ENCODE measurements at regions not wholly inside any gene's neighbourhood (a gene's known extent, or its start where the extent isn't known, plus 50 kb on each side); places are given as distances from the start of the nearest gene placed in this dataset.

DNA sequence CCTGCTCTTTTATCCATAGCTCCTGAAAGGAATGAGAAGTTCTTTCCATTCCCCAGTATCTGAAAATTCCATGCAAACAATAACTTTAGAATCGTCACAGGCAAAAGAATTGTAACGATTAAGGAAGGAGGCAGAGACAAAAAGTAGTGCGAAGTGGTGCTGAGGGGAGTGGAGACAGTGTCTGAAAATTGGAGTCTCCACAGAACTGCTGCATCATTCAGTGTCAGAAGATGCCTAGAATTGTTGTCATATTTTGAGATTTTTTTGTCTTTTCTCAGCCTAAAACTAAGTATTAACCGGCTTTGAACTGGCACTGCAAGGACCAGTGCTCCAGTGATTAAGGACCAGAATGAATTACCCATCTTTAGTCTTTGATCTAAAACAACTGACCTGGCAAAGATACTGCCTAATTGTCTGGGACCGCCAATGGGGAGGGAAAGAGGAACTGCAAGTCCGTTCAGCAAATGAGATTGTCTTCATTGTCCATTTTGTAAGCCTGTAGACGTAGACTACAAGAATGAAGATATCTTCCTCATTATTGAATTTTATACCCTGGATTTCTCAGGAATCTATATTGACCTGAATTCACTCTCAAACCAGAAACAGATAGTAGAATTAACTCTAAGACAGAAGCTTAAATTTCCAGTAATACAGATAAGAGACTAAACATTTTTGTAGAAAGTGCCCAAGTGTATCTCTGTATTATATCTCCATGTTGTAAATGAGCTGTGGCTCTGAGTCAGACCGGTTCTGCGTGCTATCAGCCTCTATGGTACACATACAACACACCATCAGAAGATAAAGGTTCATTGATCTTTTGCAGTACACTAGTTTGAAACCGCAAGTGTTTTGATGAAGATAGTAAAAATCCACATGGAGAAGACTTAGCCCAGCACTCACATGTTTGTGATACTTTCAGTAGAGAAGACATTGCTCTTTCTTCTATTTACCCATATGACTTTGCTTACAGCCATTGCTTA, 293.2 kb downstream of the EFNB2 start:
- Mint-ChIP-seq H3K27me3 (peaks cover 0 to 10% (median 3%) of the 10 kb centered on the region in 5 donors), H3K4me3 (no peak overlapping the region), H3K36me3 (no peaks in the 10 kb centered on the region), H3K27ac (no peak overlapping the region), H3K9me3 (peaks cover 0 to 5% (median 0%) of the 10 kb centered on the region in 11 donors), H3K4me1 (no peaks in the 10 kb centered on the region)
- H3K9me3 ChIP-seq (ENCODE audit: control insufficient read depth in 2 of 3, low read length in 3 of 3): no peaks in the 10 kb centered on the region
- no peak overlapping the region for H3K27ac ChIP-seq (ENCODE audit: low read depth, low read length)
- DNase-seq: no peak
- H3K4me1 ChIP-seq (ENCODE audit: control insufficient read depth in 2 of 2, insufficient read depth in 2 of 2, low read length in 2 of 2): no peaks in the 10 kb centered on the region
- CTCF ChIA-PET: no interaction called here
- intact Hi-C loops (cut with micrococcal nuclease): no loop called here
- no peak for ATAC-seq
- no peaks in the 10 kb centered on the region for H3K27me3 ChIP-seq (ENCODE audit: control insufficient read depth in 2 of 2, insufficient read depth in 2 of 2, low read length in 2 of 2)
- no peaks in the 10 kb centered on the region for H3K36me3 ChIP-seq (ENCODE audit: control insufficient read depth in 2 of 3, insufficient read depth in 3 of 3, low read length in 3 of 3)
- H3K4me3 ChIP-seq (ENCODE audit: low read length): no peak overlapping the region
- POLR2A ChIA-PET: no interaction called here

DNA sequence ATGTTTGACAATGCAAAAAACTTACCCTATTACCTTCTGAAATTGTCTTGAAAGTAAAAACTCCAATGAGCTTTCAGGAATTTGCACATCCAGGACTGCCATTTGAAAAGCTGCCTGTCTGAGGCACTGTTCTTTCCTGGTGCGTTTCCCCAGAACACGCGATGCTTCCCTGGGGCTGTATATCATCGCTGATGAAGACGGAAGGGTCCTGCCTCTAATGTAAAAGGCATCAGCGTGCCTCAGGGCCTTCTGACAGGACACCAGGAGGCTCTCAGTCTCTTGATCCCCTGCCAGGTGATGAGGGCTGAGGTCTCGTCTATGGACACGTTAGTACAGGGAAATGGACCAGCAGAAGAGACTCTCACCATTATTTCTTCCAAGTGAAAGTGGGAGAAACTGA, 296.8 kb downstream of the EFNB2 start:
- no peak for ATAC-seq
- Mint-ChIP-seq H3K27me3 (peaks cover 0 to 10% (median 3%) of the 10 kb centered on the region in 5 donors), H3K27ac (no peak overlapping the region), H3K4me3 (no peak overlapping the region), H3K9me3 (peaks cover 0 to 5% (median 0%) of the 10 kb centered on the region in 11 donors), H3K4me1 (no peaks in the 10 kb centered on the region), H3K36me3 (no peaks in the 10 kb centered on the region)
- no peaks in the 10 kb centered on the region for H3K4me1 ChIP-seq (ENCODE audit: control insufficient read depth in 2 of 2, insufficient read depth in 2 of 2, low read length in 2 of 2)
- no peaks in the 10 kb centered on the region for H3K36me3 ChIP-seq (ENCODE audit: control insufficient read depth in 2 of 3, insufficient read depth in 3 of 3, low read length in 3 of 3)
- no peaks in the 10 kb centered on the region for H3K9me3 ChIP-seq (ENCODE audit: control insufficient read depth in 2 of 3, low read length in 3 of 3)
- no peak overlapping the region for H3K4me3 ChIP-seq (ENCODE audit: low read length)
- no peaks in the 10 kb centered on the region for H3K27me3 ChIP-seq (ENCODE audit: control insufficient read depth in 2 of 2, insufficient read depth in 2 of 2, low read length in 2 of 2)
- no peak overlapping the region for H3K27ac ChIP-seq (ENCODE audit: low read depth, low read length)
- ChIA-PET CTCF (no interaction called here), POLR2A (no interaction called here)
- no peak for DNase-seq
- intact Hi-C loops (cut with micrococcal nuclease): no loop called here

DNA sequence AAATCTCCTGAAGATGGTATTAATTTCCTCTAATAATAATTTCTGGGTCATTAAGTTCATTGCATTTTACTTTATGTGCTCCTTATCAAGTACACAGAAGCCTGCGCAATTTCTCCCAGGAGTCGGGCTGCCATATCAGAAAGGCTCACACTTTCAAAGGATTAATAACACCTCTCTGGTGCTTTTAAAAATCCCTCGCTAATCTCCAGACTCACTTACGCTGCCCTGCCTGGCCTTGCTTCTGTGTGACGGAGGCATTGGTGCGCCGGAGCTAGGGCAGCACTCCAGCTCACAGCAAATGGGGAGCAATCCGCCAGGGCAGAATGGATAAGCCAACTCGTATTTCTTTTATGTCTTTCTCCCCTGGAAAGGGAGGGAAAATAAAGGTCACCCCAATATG, 300.8 kb downstream of the EFNB2 start:
- H3K4me3 Mint-ChIP-seq: no peak overlapping the region
- DNase-seq: no peak
- no peak overlapping the region for H3K27ac Mint-ChIP-seq
- no peaks in the 10 kb centered on the region for H3K4me1 Mint-ChIP-seq
- H3K36me3 Mint-ChIP-seq: no peaks in the 10 kb centered on the region
- ChIA-PET CTCF (no interaction called here), POLR2A (no interaction called here)
- H3K9me3 Mint-ChIP-seq: peaks cover 0 to 13% (median 0%) of the 10 kb centered on the region in 11 donors
- no peak for ATAC-seq
- peaks cover 0 to 4% (median 0%) of the 10 kb centered on the region in 5 donors for H3K27me3 Mint-ChIP-seq
- no peak overlapping the region for H3K4me3 ChIP-seq (ENCODE audit: low read length)
- intact Hi-C loops (cut with micrococcal nuclease): no loop called here
- H3K27me3 ChIP-seq (ENCODE audit: control insufficient read depth in 2 of 2, insufficient read depth in 2 of 2, low read length in 2 of 2): no peaks in the 10 kb centered on the region
- no peaks in the 10 kb centered on the region for H3K9me3 ChIP-seq (ENCODE audit: control insufficient read depth in 2 of 3, low read length in 3 of 3)
- no peak overlapping the region for H3K27ac ChIP-seq (ENCODE audit: low read depth, low read length)
- H3K4me1 ChIP-seq (ENCODE audit: control insufficient read depth in 2 of 2, insufficient read depth in 2 of 2, low read length in 2 of 2): no peaks in the 10 kb centered on the region
- no peaks in the 10 kb centered on the region for H3K36me3 ChIP-seq (ENCODE audit: control insufficient read depth in 2 of 3, insufficient read depth in 3 of 3, low read length in 3 of 3)

DNA sequence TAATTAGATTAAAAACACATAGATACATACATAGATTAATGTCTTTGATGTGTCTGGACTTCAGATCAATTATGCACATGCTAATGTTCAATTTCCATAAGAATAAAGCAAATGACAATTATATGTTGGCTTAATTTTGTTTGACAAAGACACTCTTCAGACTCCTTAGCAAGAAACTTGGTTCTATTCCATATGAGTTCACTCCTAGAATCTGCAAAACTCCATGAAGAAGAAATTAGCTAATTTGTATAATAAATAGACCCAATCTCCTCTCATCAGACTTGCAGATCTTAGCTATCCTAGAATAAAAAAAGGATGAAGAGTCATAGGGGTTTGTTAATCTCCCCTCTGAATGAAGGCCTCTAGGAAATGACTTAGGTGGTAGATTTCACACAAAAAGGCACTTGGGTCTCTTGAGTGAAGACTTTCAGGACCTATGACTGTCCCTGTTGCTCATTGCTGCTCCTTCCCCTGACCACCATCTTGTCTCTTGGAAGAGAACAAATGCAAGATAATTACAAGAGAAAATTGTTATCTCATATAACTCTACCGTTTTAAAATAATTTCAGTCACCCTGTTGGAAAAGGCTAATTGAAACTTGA, 302.2 kb downstream of the EFNB2 start:
- Mint-ChIP-seq H3K9me3 (peaks cover 0 to 13% (median 0%) of the 10 kb centered on the region in 11 donors), H3K27ac (no peak overlapping the region), H3K4me3 (no peak overlapping the region), H3K27me3 (peaks cover 0 to 4% (median 0%) of the 10 kb centered on the region in 5 donors), H3K4me1 (no peaks in the 10 kb centered on the region), H3K36me3 (no peaks in the 10 kb centered on the region)
- Histone ChIP-seq H3K4me1 (ENCODE audit: control insufficient read depth in 2 of 2, insufficient read depth in 2 of 2, low read length in 2 of 2) (no peaks in the 10 kb centered on the region), H3K4me3 (ENCODE audit: low read length) (no peak overlapping the region), H3K27me3 (ENCODE audit: control insufficient read depth in 2 of 2, insufficient read depth in 2 of 2, low read length in 2 of 2) (no peaks in the 10 kb centered on the region), H3K36me3 (ENCODE audit: control insufficient read depth in 2 of 3, insufficient read depth in 3 of 3, low read length in 3 of 3) (no peaks in the 10 kb centered on the region), H3K9me3 (ENCODE audit: control insufficient read depth in 2 of 3, low read length in 3 of 3) (no peaks in the 10 kb centered on the region), H3K27ac (ENCODE audit: low read depth, low read length) (no peak overlapping the region)
- DNase-seq (no peak), ATAC-seq (no peak)
- CTCF ChIA-PET: no interaction called here
- intact Hi-C loops (cut with micrococcal nuclease): no loop called here
- POLR2A ChIA-PET: no interaction called here

DNA sequence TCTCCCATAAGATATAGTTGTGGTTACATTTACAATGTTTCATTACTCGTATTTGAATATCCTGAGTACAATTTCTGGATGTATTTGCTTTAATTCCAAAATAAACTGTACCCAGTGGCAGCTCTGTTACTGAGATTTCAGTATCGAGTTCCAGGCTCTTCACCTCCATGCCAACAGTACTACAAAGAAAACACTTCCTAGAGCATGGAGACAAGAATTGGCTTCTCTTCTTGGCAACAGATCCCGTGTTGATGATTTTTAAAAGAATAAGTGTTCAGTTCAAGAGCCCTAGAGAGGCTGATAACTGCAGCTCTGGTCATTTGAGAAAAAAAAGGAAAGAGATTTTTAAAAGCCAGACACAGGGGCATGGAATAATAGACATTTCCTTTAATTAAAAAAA, 302.8 kb downstream of the EFNB2 start:
- Histone ChIP-seq H3K36me3 (ENCODE audit: control insufficient read depth in 2 of 3, insufficient read depth in 3 of 3, low read length in 3 of 3) (no peaks in the 10 kb centered on the region), H3K9me3 (ENCODE audit: control insufficient read depth in 2 of 3, low read length in 3 of 3) (no peaks in the 10 kb centered on the region), H3K4me3 (ENCODE audit: low read length) (no peak overlapping the region), H3K4me1 (ENCODE audit: control insufficient read depth in 2 of 2, insufficient read depth in 2 of 2, low read length in 2 of 2) (no peaks in the 10 kb centered on the region), H3K27ac (ENCODE audit: low read depth, low read length) (no peak overlapping the region), H3K27me3 (ENCODE audit: control insufficient read depth in 2 of 2, insufficient read depth in 2 of 2, low read length in 2 of 2) (no peaks in the 10 kb centered on the region)
- H3K27me3 Mint-ChIP-seq: peaks cover 0 to 4% (median 0%) of the 10 kb centered on the region in 5 donors
- DNase-seq (no peak), ATAC-seq (no peak)
- H3K4me3 Mint-ChIP-seq: no peak overlapping the region
- H3K36me3 Mint-ChIP-seq: no peaks in the 10 kb centered on the region
- POLR2A ChIA-PET: no interaction called here
- H3K9me3 Mint-ChIP-seq: peaks cover 0 to 13% (median 0%) of the 10 kb centered on the region in 11 donors
- intact Hi-C loops (cut with micrococcal nuclease): no loop called here
- CTCF ChIA-PET: no interaction called here
- no peak overlapping the region for H3K27ac Mint-ChIP-seq
- no peaks in the 10 kb centered on the region for H3K4me1 Mint-ChIP-seq

DNA sequence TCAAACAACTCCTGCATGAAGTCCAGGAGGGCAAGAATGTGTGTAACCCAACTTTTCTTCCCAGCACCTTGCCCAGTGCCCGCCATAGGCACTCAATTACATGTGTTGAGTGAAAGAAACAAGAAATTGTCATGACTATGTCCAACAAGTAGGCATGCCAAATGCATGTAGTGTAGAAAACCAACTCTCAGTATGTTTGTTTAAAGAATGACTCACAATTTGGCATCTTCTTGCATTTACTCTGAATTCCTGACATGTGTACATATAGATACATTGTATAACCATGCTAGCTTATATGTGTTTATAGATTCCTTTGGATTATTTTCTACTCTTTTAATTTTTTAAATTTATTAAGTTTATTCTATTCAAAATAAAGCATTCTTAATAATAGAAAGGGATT, 305.0 kb downstream of the EFNB2 start:
- peaks cover 0 to 13% (median 0%) of the 10 kb centered on the region in 11 donors for H3K9me3 Mint-ChIP-seq
- H3K27me3 ChIP-seq (ENCODE audit: control insufficient read depth in 2 of 2, insufficient read depth in 2 of 2, low read length in 2 of 2): no peaks in the 10 kb centered on the region
- no peaks in the 10 kb centered on the region for H3K4me1 Mint-ChIP-seq
- ATAC-seq (no peak), DNase-seq (no peak)
- no peaks in the 10 kb centered on the region for H3K36me3 Mint-ChIP-seq
- POLR2A ChIA-PET: no interaction called here
- H3K4me1 ChIP-seq (ENCODE audit: control insufficient read depth in 2 of 2, insufficient read depth in 2 of 2, low read length in 2 of 2): no peaks in the 10 kb centered on the region
- no peak overlapping the region for H3K27ac ChIP-seq (ENCODE audit: low read depth, low read length)
- intact Hi-C loops (cut with micrococcal nuclease): no loop called here
- no peak overlapping the region for H3K27ac Mint-ChIP-seq
- no peak overlapping the region for H3K4me3 ChIP-seq (ENCODE audit: low read length)
- H3K36me3 ChIP-seq (ENCODE audit: control insufficient read depth in 2 of 3, insufficient read depth in 3 of 3, low read length in 3 of 3): no peaks in the 10 kb centered on the region
- H3K9me3 ChIP-seq (ENCODE audit: control insufficient read depth in 2 of 3, low read length in 3 of 3): no peaks in the 10 kb centered on the region
- no peak overlapping the region for H3K4me3 Mint-ChIP-seq
- CTCF ChIA-PET: no interaction called here
- no peaks in the 10 kb centered on the region for H3K27me3 Mint-ChIP-seq

DNA sequence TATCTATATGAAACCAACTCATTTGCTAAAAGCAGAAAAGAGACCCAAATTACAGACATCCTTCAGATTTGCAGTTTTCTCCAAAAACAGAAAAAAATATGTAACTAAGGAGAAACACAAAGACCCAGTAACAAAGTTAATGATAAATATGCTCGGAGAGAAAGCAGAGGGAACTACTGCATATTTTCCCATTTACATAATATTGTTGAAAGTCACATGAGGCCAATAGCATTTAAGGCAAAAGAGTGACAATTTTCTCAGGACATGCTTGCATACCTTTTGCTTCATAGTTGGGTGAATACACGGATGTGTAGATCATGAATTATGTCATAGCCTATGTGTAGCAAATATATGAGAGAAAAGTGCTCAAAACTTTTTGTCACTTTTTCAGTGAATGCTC, 310.3 kb downstream of the EFNB2 start:
- intact Hi-C loops (cut with micrococcal nuclease): no loop called here

More for the DNA sequence above, 310.3 kb downstream of the EFNB2 start:
- ChIA-PET POLR2A (no interaction called here), CTCF (no interaction called here)
- H3K4me1 ChIP-seq (ENCODE audit: control insufficient read depth in 2 of 2, insufficient read depth in 2 of 2, low read length in 2 of 2): no peaks in the 10 kb centered on the region
- Mint-ChIP-seq H3K4me3 (no peak overlapping the region), H3K9me3 (peaks cover 0 to 5% (median 0%) of the 10 kb centered on the region in 11 donors), H3K4me1 (no peaks in the 10 kb centered on the region), H3K27ac (no peak overlapping the region), H3K36me3 (no peaks in the 10 kb centered on the region), H3K27me3 (no peaks in the 10 kb centered on the region)
- ATAC-seq (no peak), DNase-seq (no peak)
- no peak overlapping the region for H3K27ac ChIP-seq (ENCODE audit: low read depth, low read length)
- H3K4me3 ChIP-seq (ENCODE audit: low read length): no peak overlapping the region
- no peaks in the 10 kb centered on the region for H3K36me3 ChIP-seq (ENCODE audit: control insufficient read depth in 2 of 3, insufficient read depth in 3 of 3, low read length in 3 of 3)
- no peaks in the 10 kb centered on the region for H3K27me3 ChIP-seq (ENCODE audit: control insufficient read depth in 2 of 2, insufficient read depth in 2 of 2, low read length in 2 of 2)
- no peaks in the 10 kb centered on the region for H3K9me3 ChIP-seq (ENCODE audit: control insufficient read depth in 2 of 3, low read length in 3 of 3)
